Panc1 (cell line): ENCODE measurements at regions not wholly inside any gene's neighbourhood (a gene's known extent, or its start where the extent isn't known, plus 50 kb on each side); places are given as distances from the start of the nearest gene placed in this dataset.

Experiments used
- ATAC-seq: fragments of 200-7000 bp; cut with Tn5 transposase; 2 replicates; pipeline ENCODE4 v1.9.1; 2020; ENCODE audit warnings: mild to moderate bottlenecking, moderate library complexity
- BruUV-seq: library from RNA; stranded (reverse); fragments of 400-500 nt; replicated peaks from 2 replicates; lab custom pipeline; 2021; lab: Mats Ljungman, UMichigan
- CTCF ChIA-PET: fragments of 300-600 bp; sonication (Branson Sonifier 250); formaldehyde crosslinking; loops from one replicate; lab custom pipeline; 2022; ENCODE audit warnings: antibody characterized with exemption; lab: Charles Lee
- POLR2A ChIA-PET: fragments of 300-600 bp; sonication (Branson Sonifier 250); formaldehyde crosslinking; loops from one replicate; lab custom pipeline; 2022; ENCODE audit warnings: antibody characterized with exemption; lab: Charles Lee
- DNase-seq: peaks from one replicate; pipeline ENCODE4 v3.0.0-alpha.2; 2010; ENCODE audit warnings: low read depth, low spot score
- H3K27ac ChIP-seq: 2 replicates; pipeline ENCODE4 v1.5.1; 2011; ENCODE audit warnings: mild to moderate bottlenecking, low read length, inconsistent platforms
- H3K27me3 ChIP-seq: fragments of 200-500 bp; sonication (Bioruptor generic); 2 replicates; pipeline ENCODE4 v1.6.0; 2014; ENCODE audit warnings: low read length, inconsistent platforms; ENCODE audit not compliant: control insufficient read depth, insufficient read depth
- H3K36me3 ChIP-seq: fragments of 200-500 bp; sonication (Bioruptor generic); 2 replicates; pipeline ENCODE4 v1.5.1; 2014; ENCODE audit warnings: inconsistent platforms, mild to moderate bottlenecking, low read length, moderate library complexity; ENCODE audit not compliant: control insufficient read depth, insufficient read depth
- H3K4me1 ChIP-seq: 2 replicates; pipeline ENCODE4 v1.5.1; 2011; ENCODE audit warnings: inconsistent platforms, mild to moderate bottlenecking, low read length, moderate library complexity; ENCODE audit not compliant: control insufficient read depth, insufficient read depth
- H3K4me3 ChIP-seq, 2 experiments: 2 replicates each; pipeline ENCODE4 v1.5.1; 2011 to 2012; ENCODE audit warnings: low read depth in 2 of 2, low read length in 2 of 2, mild to moderate bottlenecking in 2 of 2, inconsistent platforms in 1 of 2, moderate library complexity in 1 of 2
- H3K9me3 ChIP-seq: fragments of 200-500 bp; sonication (Bioruptor generic); 2 replicates; pipeline ENCODE4 v1.5.1; 2014; ENCODE audit warnings: low read depth, mild to moderate bottlenecking, inconsistent platforms, low read length, moderate library complexity; ENCODE audit not compliant: control insufficient read depth, insufficient read depth
- CTCF ChIP-seq: fragments of 450-650 bp; IDR thresholded peaks from 2 replicates; pipeline ENCODE4 v1.5.1; 2017; ENCODE audit warnings: mild to moderate bottlenecking
- POLR2AphosphoS5 ChIP-seq: IDR thresholded peaks from 2 replicates; pipeline ENCODE4 v1.6.1; 2012; ENCODE audit warnings: mild to moderate bottlenecking, low read depth, low read length, moderate library complexity
- REST ChIP-seq, 2 experiments: IDR thresholded peaks; 2 replicates each; pipeline ENCODE4 v1.6.1; 2011 to 2012; ENCODE audit warnings: low read depth in 2 of 2, control low read depth in 1 of 2, low read length in 1 of 2, mild to moderate bottlenecking in 1 of 2, moderate library complexity in 1 of 2; ENCODE audit not compliant: insufficient read depth in 1 of 2
- SIN3A ChIP-seq: IDR thresholded peaks from 2 replicates; pipeline ENCODE4 v1.6.1; 2012; ENCODE audit warnings: low read depth, mild to moderate bottlenecking, low read length, moderate library complexity, borderline replicate concordance; ENCODE audit not compliant: insufficient read depth
- TCF7L2 ChIP-seq: IDR thresholded peaks from 2 replicates; pipeline ENCODE4 v1.6.1; 2011; ENCODE audit warnings: mild to moderate bottlenecking, low read depth, low read length, inconsistent platforms
- in situ Hi-C: cut with HindIII; loops from 2 replicates; pipeline ENCODE4 v1.10.0; 2016; ENCODE audit warnings: low sequenced_read_pairs, low pct_unique_long_range_greater_than_20kb
- intact Hi-C: fragments of 100-400 bp; cut with micrococcal nuclease; formaldehyde crosslinking; loops from one replicate; pipeline ENCODE4 v1.10.0; 2022; ENCODE audit not compliant: unreplicated experiment

DNA sequence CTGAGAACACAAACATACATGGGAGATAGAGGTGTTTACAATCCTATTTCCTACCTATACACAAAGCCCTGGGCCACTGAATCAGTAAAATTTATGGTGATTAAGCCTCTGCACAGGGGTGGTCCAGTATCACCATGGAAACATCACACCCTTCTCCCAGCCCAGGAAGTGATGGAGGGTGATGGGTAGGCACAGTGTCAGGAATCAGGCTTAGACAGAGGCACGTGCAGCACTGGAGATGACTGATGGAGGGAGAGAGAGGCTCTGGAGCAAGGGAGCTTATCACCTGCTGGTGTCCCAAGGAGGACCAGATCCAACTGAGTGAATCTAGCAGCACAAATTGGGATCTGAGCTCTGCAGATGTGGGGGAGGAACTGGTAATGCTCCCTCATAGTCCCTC lies 117.2 kb downstream of the RPIA start:
- no peak overlapping the region for H3K4me3 ChIP-seq
- no TSS peak for BruUV-seq
- DNase-seq (no peak), ATAC-seq (no peak)
- in situ Hi-C loops (no loop called here), intact Hi-C loops (no loop called here)
- H3K36me3 ChIP-seq, result no peaks in the 10 kb centered on the region
- H3K27ac ChIP-seq, result no peak overlapping the region
- H3K27me3 ChIP-seq, result no peaks in the 10 kb centered on the region; the same call in 1 of the 2 replicates
- ChIA-PET CTCF (no interaction called here), POLR2A (no interaction called here)
- H3K9me3 ChIP-seq, result no peaks in the 10 kb centered on the region
- H3K4me1 ChIP-seq, result no peaks in the 10 kb centered on the region
- TF ChIP-seq REST (IDR thresholded peaks at IDR 0.05; ENCODE audit: insufficient read depth in 1 of 2, low read depth in 2 of 2, low read length in 1 of 2) (no peak), CTCF (no peak), SIN3A (no peak)

GRCh38 chr2:88809216-88809615 lies 117.7 kb downstream of the RPIA start:
- BruUV-seq, result no TSS peak
- Histone ChIP-seq H3K4me3 (no peak overlapping the region), H3K27me3 (no peaks in the 10 kb centered on the region; the same call in 1 of the 2 replicates), H3K9me3 (no peaks in the 10 kb centered on the region), H3K27ac (no peak overlapping the region), H3K36me3 (no peaks in the 10 kb centered on the region), H3K4me1 (no peaks in the 10 kb centered on the region)
- POLR2A ChIA-PET, result no interaction called here
- no peak for DNase-seq
- ATAC-seq, result no peak
- CTCF ChIA-PET, result no interaction called here
- in situ Hi-C loops, result no loop called here
- intact Hi-C loops, result no loop called here
- TF ChIP-seq TCF7L2 (no peak), CTCF (no peak), SIN3A (no peak), REST (IDR thresholded peaks at IDR 0.05; ENCODE audit: insufficient read depth in 1 of 2, low read depth in 2 of 2, low read length in 1 of 2) (no peak), POLR2AphosphoS5 (no peak)
